ENCODE measurements at regions not wholly inside any gene's neighbourhood (a gene's known extent, or its start where the extent isn't known, plus 50 kb on each side); places are given as distances from the start of the nearest gene placed in this dataset.

GRCh38 chr1:55912438-55912837 is 666.9 kb downstream of the PLPP3 start:
- TF ChIP-seq CTCF (IDR thresholded peaks at IDR 0.05) (no peak), ZFX (IDR thresholded peaks at IDR 0.05; ENCODE audit: borderline replicate concordance) (no peak)

Data from 22Rv1 (cell line).